Esophagus muscularis mucosa (tissue), 4 donors: ENCODE measurements at regions not wholly inside any gene's neighbourhood (a gene's known extent, or its start where the extent isn't known, plus 50 kb on each side); places are given as distances from the start of the nearest gene placed in this dataset.

Source experiments
- EP300 ChIP-seq: sonication (generic); formaldehyde crosslinking; IDR thresholded peaks from one replicate; pipeline ENCODE4 v1.6.1; 2017; ENCODE audit warnings: antibody characterized with exemption
- POLR2AphosphoS5 ChIP-seq, 2 donors: sonication (generic); formaldehyde crosslinking; IDR thresholded peaks; one replicate each; pipeline ENCODE4 v1.6.1; 2017; ENCODE audit warnings: antibody characterized with exemption in 2 of 2
- TF ChIP-seq, protein P1 (sequence below), 3 experiments: fragments of 200-600 bp in 2 of 3; fragments of 450-650 bp in 1 of 3; sonication (generic) in 2 of 3; IDR thresholded peaks; one replicate each; pipeline ENCODE4 v1.5.1; 2017 to 2019; ENCODE audit warnings: antibody characterized with exemption in 3 of 3, mild to moderate bottlenecking in 2 of 3, moderate library complexity in 1 of 3

DNA sequence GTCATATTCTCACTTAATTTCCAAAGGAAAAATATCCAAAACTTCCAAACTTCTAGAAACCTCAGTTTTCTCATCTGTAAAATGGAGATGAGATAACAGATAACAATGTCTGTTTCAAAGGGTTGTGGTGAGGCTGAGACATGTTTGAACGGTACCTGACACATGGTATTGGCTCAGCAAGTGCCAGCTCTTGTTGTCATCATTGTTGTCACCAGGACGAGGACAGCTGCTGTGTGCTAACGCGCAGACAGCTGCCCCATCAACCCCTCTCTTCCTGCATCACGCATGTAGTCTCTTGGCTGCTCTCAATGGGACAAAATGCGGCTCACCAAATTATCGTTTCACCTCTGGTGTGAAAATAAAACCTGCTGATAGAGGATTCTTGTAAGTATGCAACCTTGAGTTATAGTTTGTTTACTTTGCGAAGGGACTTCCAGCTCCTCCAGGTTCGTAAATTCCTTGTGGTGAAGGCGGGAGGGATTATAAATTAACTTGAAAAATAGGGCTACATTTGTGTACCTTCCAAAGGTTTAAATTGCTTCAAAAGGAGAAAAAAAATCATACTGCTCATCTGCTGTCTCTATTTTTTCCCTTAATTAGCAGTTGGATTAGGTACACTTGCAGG lies 605.4 kb downstream of the BCL11A start:
- TF ChIP-seq, protein P1, sequence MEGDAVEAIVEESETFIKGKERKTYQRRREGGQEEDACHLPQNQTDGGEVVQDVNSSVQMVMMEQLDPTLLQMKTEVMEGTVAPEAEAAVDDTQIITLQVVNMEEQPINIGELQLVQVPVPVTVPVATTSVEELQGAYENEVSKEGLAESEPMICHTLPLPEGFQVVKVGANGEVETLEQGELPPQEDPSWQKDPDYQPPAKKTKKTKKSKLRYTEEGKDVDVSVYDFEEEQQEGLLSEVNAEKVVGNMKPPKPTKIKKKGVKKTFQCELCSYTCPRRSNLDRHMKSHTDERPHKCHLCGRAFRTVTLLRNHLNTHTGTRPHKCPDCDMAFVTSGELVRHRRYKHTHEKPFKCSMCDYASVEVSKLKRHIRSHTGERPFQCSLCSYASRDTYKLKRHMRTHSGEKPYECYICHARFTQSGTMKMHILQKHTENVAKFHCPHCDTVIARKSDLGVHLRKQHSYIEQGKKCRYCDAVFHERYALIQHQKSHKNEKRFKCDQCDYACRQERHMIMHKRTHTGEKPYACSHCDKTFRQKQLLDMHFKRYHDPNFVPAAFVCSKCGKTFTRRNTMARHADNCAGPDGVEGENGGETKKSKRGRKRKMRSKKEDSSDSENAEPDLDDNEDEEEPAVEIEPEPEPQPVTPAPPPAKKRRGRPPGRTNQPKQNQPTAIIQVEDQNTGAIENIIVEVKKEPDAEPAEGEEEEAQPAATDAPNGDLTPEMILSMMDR (IDR thresholded peaks at IDR 0.05) = no peak
- TF ChIP-seq POLR2AphosphoS5 (IDR thresholded peaks at IDR 0.05) = no peak
- no peak for TF ChIP-seq EP300
